CD8-positive, alpha-beta memory T cell (primary cell): ENCODE measurements at regions not wholly inside any gene's neighbourhood (a gene's known extent, or its start where the extent isn't known, plus 50 kb on each side); places are given as distances from the start of the nearest gene placed in this dataset.
"Not testable (repeated sequence)": the region's sequence is repeated elsewhere in the genome, so short reads cannot be mapped to it uniquely, and the experiment has no call there.

Source experiments
- CTCF ChIA-PET: fragments of 350-600 bp; sonication (Branson Sonifier 250); formaldehyde crosslinking; loops from one replicate; lab custom pipeline; 2021; ENCODE audit warnings: antibody characterized with exemption; lab: Charles Lee
- POLR2A ChIA-PET: fragments of 350-600 bp; sonication (Branson Sonifier 250); formaldehyde crosslinking; loops from one replicate; lab custom pipeline; 2021; ENCODE audit warnings: antibody characterized with exemption; lab: Charles Lee
- DNase-seq, 5 donors: peaks; one replicate each; pipeline versions ENCODE4 v3.0.0 to v3.0.0-alpha.2; 2020 to 2022; ENCODE audit warnings: mixed read lengths in 1 of 5
- H3K27ac ChIP-seq: one replicate; pipeline ENCODE4 v1.7.0; 2013; ENCODE audit warnings: low read depth, mild to moderate bottlenecking, low read length, moderate library complexity
- H3K27me3 ChIP-seq: 2 replicates; pipeline ENCODE4 v1.7.0; 2013; ENCODE audit warnings: low read length, mild to moderate bottlenecking; ENCODE audit not compliant: insufficient read depth, poor library complexity, severe bottlenecking
- H3K36me3 ChIP-seq: 2 replicates; pipeline ENCODE4 v1.7.0; 2013; ENCODE audit warnings: mild to moderate bottlenecking, low read length, moderate library complexity; ENCODE audit not compliant: insufficient read depth
- H3K4me1 ChIP-seq: 2 replicates; pipeline ENCODE4 v1.7.0; 2013; ENCODE audit warnings: mild to moderate bottlenecking, low read length, moderate library complexity; ENCODE audit not compliant: insufficient read depth
- H3K4me3 ChIP-seq: 2 replicates; pipeline ENCODE4 v1.7.0; 2013; ENCODE audit warnings: mild to moderate bottlenecking, low read length
- H3K9me3 ChIP-seq: 2 replicates; pipeline ENCODE4 v1.7.0; 2013; ENCODE audit warnings: mild to moderate bottlenecking, low read length
- H3K27ac Mint-ChIP-seq, 8 donors: one replicate each; pipeline ENCODE4 v1.8.0; 2020 to 2021; ENCODE audit warnings: mixed read lengths in 8 of 8, mild to moderate bottlenecking in 6 of 8, inconsistent platforms in 3 of 8, moderate library complexity in 3 of 8
- H3K27me3 Mint-ChIP-seq, 2 donors: one replicate each; pipeline ENCODE4 v1.8.0; 2020 to 2021; ENCODE audit warnings: mixed read lengths in 2 of 2, mild to moderate bottlenecking in 1 of 2, moderate library complexity in 1 of 2
- H3K36me3 Mint-ChIP-seq, 3 donors: one replicate each; pipeline ENCODE4 v1.8.0; 2020 to 2021; ENCODE audit warnings: mixed read lengths in 3 of 3, inconsistent platforms in 1 of 3, mild to moderate bottlenecking in 1 of 3
- H3K4me1 Mint-ChIP-seq, 3 donors: one replicate each; pipeline ENCODE4 v1.8.0; 2020 to 2021; ENCODE audit warnings: mixed read lengths in 3 of 3, inconsistent platforms in 1 of 3, mild to moderate bottlenecking in 1 of 3
- H3K4me3 Mint-ChIP-seq, 7 donors: one replicate each; pipeline ENCODE4 v1.8.0; 2020 to 2021; ENCODE audit warnings: mixed read lengths in 7 of 7, mild to moderate bottlenecking in 6 of 7, moderate library complexity in 4 of 7, inconsistent platforms in 2 of 7
- H3K9me3 Mint-ChIP-seq, 5 donors: one replicate each; pipeline ENCODE4 v1.8.0; 2020 to 2022; ENCODE audit warnings: mixed read lengths in 5 of 5, mild to moderate bottlenecking in 3 of 5, moderate library complexity in 2 of 5, inconsistent platforms in 1 of 5

DNA sequence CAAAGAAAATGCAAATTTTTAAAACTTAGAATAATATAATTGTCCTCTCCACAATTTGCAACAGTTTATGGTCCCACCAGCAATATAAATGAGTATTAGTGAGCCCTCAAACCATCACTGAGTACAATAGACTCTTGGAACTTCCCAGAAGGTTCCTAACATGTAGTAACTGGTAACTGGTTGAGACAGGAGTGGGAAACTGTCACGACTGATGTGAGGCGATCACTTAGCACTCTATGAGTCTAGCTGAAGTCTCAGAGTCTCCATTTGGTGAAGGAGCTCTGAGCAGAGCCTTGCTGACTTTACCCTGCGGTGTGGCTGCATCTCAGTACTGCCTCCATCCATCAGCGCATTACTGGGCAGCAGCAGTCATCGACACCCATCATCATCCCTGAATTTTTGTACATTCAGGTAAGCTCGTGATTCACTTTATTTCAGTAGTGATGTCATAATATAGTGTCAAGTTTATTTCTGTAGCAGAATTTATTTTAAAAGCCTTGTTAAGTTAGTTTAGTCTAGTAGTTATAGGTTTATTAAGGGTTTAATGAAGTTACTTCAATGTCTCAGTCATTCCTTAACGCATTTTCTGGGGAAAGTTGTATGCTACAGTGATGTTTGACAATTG is 76.6 kb upstream of the ABCA1 start:
- no peaks in the 10 kb centered on the region for H3K9me3 ChIP-seq
- ChIA-PET POLR2A (no interaction called here), CTCF (no interaction called here)
- H3K27me3 ChIP-seq, result no peaks in the 10 kb centered on the region
- H3K36me3 ChIP-seq, result no peaks in the 10 kb centered on the region
- no peaks in the 10 kb centered on the region for H3K4me1 ChIP-seq
- no peak overlapping the region for H3K4me3 ChIP-seq
- H3K4me1 Mint-ChIP-seq, result no peaks in the 10 kb centered on the region
- no peaks in the 10 kb centered on the region for H3K36me3 Mint-ChIP-seq
- DNase-seq, result no peak
- no peak overlapping the region for H3K27ac Mint-ChIP-seq
- no peak overlapping the region for H3K27ac ChIP-seq
- no peak overlapping the region for H3K4me3 Mint-ChIP-seq
- H3K27me3 Mint-ChIP-seq, result peaks cover 1 to 7% of the 10 kb centered on the region in 2 donors
- H3K9me3 Mint-ChIP-seq, result no peaks in the 10 kb centered on the region

DNA sequence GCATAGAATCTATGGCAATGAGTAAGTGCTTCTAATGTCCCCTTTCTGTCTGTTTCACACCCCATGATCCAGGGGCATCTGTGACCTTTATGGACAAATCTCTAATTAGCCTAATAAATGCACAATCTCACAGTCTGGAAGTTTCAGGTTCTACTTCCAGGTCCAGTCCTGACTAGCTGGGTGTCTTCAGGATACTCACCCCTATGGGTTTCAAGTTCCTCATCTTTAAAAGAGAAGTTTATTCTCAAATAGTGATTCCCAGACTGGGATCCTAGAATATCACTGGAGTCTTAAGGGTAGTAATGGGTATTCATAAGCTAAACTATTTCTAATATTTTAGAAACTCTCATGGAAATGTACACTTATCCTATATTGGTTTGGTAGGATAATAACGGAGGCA is 77.2 kb upstream of the ABCA1 start:
- H3K36me3 Mint-ChIP-seq, result no peaks in the 10 kb centered on the region
- H3K27me3 Mint-ChIP-seq, result peaks cover under 1 to 1% of the 10 kb centered on the region in 2 donors
- H3K4me3 ChIP-seq, result no peak overlapping the region
- H3K27me3 ChIP-seq, result no peaks in the 10 kb centered on the region
- no peaks in the 10 kb centered on the region for H3K4me1 ChIP-seq
- no peaks in the 10 kb centered on the region for H3K36me3 ChIP-seq
- H3K27ac ChIP-seq, result no peak overlapping the region
- no peak overlapping the region for H3K27ac Mint-ChIP-seq
- no peaks in the 10 kb centered on the region for H3K4me1 Mint-ChIP-seq
- DNase-seq, result no peak
- no peaks in the 10 kb centered on the region for H3K9me3 ChIP-seq
- H3K4me3 Mint-ChIP-seq, result no peak overlapping the region
- ChIA-PET CTCF (no interaction called here), POLR2A (interaction anchor here (0.6 kb wide), 1 partner anchor 14 kb away, joined by 3 read pairs; no protein-coding TSS in a partner anchor)
- H3K9me3 Mint-ChIP-seq, result no peaks in the 10 kb centered on the region

DNA sequence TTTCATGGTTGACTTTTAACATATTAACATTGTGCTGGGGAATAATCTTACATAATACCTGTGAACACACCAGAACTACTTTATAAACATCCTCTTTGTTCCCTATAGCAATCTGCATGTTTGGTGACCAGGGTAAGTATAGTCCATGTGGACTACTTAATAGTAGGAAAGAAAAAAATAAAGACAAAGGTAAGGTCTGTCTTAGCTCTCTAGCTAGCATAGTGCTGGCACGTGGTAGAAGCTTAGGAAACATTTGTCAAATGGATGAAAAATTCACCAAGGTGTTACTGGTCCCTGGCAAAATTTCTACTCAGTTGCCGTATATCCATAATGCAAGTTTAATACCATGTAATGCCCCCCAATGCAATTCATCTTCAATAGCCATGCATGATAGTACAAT is 78.6 kb upstream of the ABCA1 start:
- Mint-ChIP-seq H3K27ac (no peak overlapping the region), H3K4me3 (no peak overlapping the region), H3K9me3 (no peaks in the 10 kb centered on the region), H3K4me1 (no peaks in the 10 kb centered on the region), H3K27me3 (peaks cover 0 to 1% of the 10 kb centered on the region in 2 donors), H3K36me3 (no peaks in the 10 kb centered on the region)
- Histone ChIP-seq H3K4me1 (no peaks in the 10 kb centered on the region), H3K27me3 (no peaks in the 10 kb centered on the region), H3K4me3 (no peak overlapping the region), H3K36me3 (no peaks in the 10 kb centered on the region), H3K27ac (no peak overlapping the region), H3K9me3 (no peaks in the 10 kb centered on the region)
- no peak for DNase-seq
- ChIA-PET CTCF (no interaction called here), POLR2A (no interaction called here)

DNA sequence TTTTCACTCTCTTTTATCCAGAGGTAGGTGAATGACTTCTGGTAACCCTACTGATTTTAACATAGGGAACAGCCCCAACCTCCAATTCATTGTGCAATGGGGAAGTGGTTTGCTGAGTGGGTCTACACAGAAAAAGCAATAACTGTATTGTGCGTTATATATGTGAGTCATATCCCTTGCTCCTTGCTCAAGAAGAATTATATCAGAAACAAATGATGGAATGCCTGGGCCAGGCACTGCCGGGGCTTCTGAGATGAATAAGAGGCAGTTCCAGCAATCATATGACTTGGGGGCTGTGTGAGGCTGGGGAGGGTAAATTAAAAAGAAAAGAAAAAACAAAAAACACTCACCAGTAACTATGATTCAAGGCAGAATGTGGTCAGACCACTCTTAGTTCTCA is 79.2 kb upstream of the ABCA1 start:
- no peaks in the 10 kb centered on the region for H3K4me1 ChIP-seq
- Mint-ChIP-seq H3K4me1 (no peaks in the 10 kb centered on the region), H3K27me3 (peaks cover 1% of the 10 kb centered on the region in 2 donors), H3K4me3 (no peak overlapping the region), H3K27ac (peak overlapping the region in 2 of 8 donors; percentile 15 to 66), H3K36me3 (no peaks in the 10 kb centered on the region), H3K9me3 (no peaks in the 10 kb centered on the region)
- DNase-seq, result no peak
- ChIA-PET POLR2A (no interaction called here), CTCF (no interaction called here)
- H3K36me3 ChIP-seq, result no peaks in the 10 kb centered on the region
- H3K4me3 ChIP-seq, result no peak overlapping the region
- H3K27me3 ChIP-seq, result no peaks in the 10 kb centered on the region
- H3K27ac ChIP-seq, result no peak overlapping the region
- no peaks in the 10 kb centered on the region for H3K9me3 ChIP-seq

DNA sequence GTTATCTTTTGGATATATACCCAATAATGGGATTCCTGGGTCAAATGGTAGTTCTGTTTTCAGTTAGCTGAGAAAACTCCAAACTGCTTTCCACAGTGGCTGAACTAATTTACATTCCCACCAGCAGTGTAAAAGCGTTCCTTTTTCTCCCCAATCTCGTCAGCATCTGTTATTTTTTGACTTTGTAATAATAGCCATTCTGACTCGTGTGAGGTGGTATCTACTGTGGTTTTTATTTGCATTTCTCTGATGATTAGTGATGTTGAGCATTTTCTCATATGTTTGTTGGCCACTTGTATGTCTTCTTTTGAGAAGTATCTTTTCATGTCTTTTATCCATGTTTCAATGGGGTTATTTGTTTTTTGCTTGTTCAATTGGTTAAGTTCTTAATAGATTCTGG is 82.1 kb upstream of the ABCA1 start:
- CTCF ChIA-PET, H3K36me3 ChIP-seq, H3K4me1 ChIP-seq, H3K4me3 Mint-ChIP-seq, H3K27ac Mint-ChIP-seq, H3K9me3 ChIP-seq, POLR2A ChIA-PET, H3K4me1 Mint-ChIP-seq, H3K27me3 ChIP-seq, DNase-seq, H3K27ac ChIP-seq, H3K36me3 Mint-ChIP-seq, H3K9me3 Mint-ChIP-seq, H3K4me3 ChIP-seq: not testable (repeated sequence)
- peaks cover 0 to 22% of the 10 kb centered on the region in 2 donors for H3K27me3 Mint-ChIP-seq

DNA sequence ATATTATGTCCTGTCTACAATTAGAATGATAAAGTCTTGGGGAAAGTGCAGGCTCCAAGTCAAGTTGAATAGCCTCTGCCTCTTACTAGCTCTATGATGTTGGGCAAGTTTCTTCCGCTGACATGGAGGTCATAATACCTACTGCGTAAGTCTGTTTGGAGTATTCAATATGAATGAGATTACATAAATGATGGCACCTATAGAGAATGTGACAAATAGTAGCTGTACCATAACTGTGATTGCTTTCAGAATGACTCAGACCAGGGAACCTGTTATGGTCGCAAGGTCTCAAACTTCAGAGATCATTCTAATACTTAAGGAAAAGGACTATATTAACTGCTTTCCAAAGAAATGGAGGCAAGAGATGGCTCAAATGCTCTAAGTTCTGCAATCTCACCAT is 94.0 kb upstream of the ABCA1 start:
- no peak overlapping the region for H3K4me3 ChIP-seq
- H3K27ac Mint-ChIP-seq, result no peak overlapping the region
- POLR2A ChIA-PET, result no interaction called here

DNA sequence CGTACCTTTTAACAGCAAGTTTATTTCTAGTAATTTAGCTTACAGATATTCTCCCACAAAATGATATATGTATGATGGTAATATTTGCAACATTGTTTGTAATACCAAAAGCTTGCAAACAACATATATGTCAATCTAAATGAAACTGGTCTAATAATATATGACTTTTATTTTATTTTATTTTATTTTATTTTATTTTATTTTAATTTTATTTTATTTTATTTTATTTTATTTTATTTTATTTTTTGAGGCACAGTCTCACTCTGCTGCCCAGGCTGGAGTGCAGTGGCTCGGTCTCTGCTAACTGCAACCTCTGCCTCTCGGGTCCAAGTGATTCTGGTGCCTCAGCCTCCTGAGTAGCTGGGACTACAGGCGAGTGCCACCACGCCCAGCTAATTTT is 94.6 kb upstream of the ABCA1 start:
- POLR2A ChIA-PET, H3K4me1 Mint-ChIP-seq, H3K36me3 Mint-ChIP-seq, H3K27me3 ChIP-seq, CTCF ChIA-PET, DNase-seq, H3K36me3 ChIP-seq, H3K9me3 ChIP-seq, H3K27ac Mint-ChIP-seq, H3K9me3 Mint-ChIP-seq, H3K4me3 ChIP-seq, H3K4me3 Mint-ChIP-seq, H3K4me1 ChIP-seq, H3K27ac ChIP-seq: not testable (repeated sequence)
- peaks cover 16 to 34% of the 10 kb centered on the region in 2 donors for H3K27me3 Mint-ChIP-seq

More for the DNA sequence above, 94.0 kb upstream of the ABCA1 start:
- Mint-ChIP-seq H3K4me1 (no peaks in the 10 kb centered on the region), H3K27me3 (peaks cover 16 to 37% of the 10 kb centered on the region in 2 donors), H3K9me3 (no peaks in the 10 kb centered on the region), H3K36me3 (peaks cover 0 to 5% (median 1%) of the 10 kb centered on the region in 3 donors), H3K4me3 (no peak overlapping the region)
- H3K27me3 ChIP-seq, result no peaks in the 10 kb centered on the region
- H3K9me3 ChIP-seq, result no peaks in the 10 kb centered on the region
- H3K4me1 ChIP-seq, result no peaks in the 10 kb centered on the region
- CTCF ChIA-PET, result interaction anchor here (0.6 kb wide), 1 partner anchor 137 kb away, joined by 4 read pairs; no protein-coding TSS in a partner anchor
- DNase-seq, result no peak
- no peak overlapping the region for H3K27ac ChIP-seq
- no peaks in the 10 kb centered on the region for H3K36me3 ChIP-seq

DNA sequence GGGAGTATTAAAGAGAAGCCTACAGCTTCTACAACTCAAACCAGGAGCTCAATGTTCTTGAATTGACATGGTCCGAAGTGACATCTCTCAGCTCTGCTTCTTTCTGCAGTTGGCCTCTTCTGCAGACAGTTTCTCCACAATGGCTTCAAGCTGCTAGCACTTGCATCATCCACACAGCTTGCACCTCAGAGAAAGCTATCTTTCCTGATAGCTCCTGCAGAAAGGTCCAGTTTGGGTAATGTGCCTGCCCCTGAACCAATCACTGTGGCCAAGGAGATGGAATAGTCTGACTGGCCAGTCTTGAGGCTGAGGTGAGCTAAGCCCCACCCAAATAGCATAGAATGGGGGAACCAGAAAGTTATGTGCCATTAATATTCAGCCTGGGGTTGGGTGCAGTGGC is 95.8 kb upstream of the ABCA1 start:
- ChIA-PET POLR2A (no interaction called here), CTCF (no interaction called here)
- no peaks in the 10 kb centered on the region for H3K36me3 Mint-ChIP-seq
- Histone ChIP-seq H3K27ac (no peak overlapping the region), H3K27me3 (no peaks in the 10 kb centered on the region), H3K4me1 (no peaks in the 10 kb centered on the region), H3K4me3 (no peak overlapping the region), H3K9me3 (no peaks in the 10 kb centered on the region), H3K36me3 (no peaks in the 10 kb centered on the region)
- H3K4me1 Mint-ChIP-seq, result no peaks in the 10 kb centered on the region
- no peaks in the 10 kb centered on the region for H3K9me3 Mint-ChIP-seq
- DNase-seq, result no peak
- H3K27ac Mint-ChIP-seq, result no peak overlapping the region
- peaks cover 16 to 28% of the 10 kb centered on the region in 2 donors for H3K27me3 Mint-ChIP-seq
- H3K4me3 Mint-ChIP-seq, result no peak overlapping the region
